ENCODE measurements at regions not wholly inside any gene's neighbourhood (a gene's known extent, or its start where the extent isn't known, plus 50 kb on each side); places are given as distances from the start of the nearest gene placed in this dataset.

DNA sequence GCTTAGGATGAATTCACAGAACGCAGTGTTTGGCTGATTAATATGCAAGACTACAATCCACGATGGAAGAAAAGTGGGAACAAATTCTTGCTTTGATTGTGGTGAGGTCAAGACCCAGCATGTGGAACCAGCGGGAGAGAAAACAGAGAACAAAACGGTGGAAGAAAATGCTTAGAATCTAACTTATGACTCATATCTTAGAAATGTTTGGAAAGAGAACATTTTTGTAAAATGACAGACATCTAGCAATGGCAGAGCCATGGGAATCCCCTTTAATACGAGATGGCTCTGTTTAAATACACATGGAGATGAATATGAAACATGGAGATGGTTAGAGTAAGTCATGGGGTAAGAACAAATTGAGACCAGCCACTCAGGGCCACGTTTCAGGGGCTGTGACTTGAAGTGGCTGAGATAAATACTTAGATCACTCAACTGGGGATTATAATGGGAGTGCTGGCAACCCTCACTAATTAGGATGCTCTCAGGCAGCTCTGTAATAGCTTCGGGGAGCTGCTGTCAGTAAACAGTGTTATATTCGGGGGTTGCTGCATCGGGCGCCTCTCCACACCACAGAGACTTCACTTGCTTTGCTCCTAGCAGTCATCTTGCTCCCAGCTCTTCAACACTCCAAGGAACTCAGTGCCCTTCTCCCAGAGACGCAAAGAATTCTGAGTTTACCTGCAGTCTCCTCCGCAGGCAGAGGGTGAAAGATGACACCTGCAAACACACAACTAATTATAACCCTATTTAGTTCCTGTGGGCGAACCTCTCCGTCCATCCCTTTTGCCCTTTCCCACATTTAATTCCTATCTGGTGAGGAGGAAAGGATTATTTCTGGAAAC lies 68.0 kb upstream of the ONECUT1 start:
- intact Hi-C loops (cut with micrococcal nuclease), result no loop called here
- Mint-ChIP-seq H3K4me1 (ENCODE audit: low read depth) (no peaks in the 10 kb centered on the region), H3K27me3 (peaks cover 3% of the 10 kb centered on the region), H3K4me3 (no peak overlapping the region), H3K9me3 (no peaks in the 10 kb centered on the region), H3K27ac (no peak overlapping the region), H3K36me3 (ENCODE audit: low read depth) (no peaks in the 10 kb centered on the region)

DNA sequence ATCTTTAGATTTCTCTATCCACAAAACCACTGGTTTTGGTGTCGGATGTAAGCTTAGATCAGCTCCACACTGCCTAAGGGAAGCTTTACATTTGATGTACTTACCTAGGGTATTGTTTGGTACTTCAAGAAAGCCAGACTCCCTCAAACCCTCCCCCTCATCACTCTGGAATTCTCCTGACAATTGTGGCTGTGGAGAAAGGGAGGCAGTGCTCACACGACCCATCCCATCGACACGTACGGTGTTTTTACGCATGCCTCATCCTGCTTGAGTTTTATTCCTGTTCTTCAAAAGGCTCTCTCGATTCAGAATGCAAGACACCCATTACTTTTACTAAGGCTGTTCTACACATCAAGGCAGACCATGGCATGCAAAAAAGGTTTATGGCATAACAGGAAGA lies 67.3 kb upstream of the ONECUT1 start:
- Mint-ChIP-seq H3K9me3 (no peaks in the 10 kb centered on the region), H3K4me3 (no peak overlapping the region), H3K27me3 (peaks cover 4% of the 10 kb centered on the region), H3K4me1 (ENCODE audit: low read depth) (no peaks in the 10 kb centered on the region), H3K36me3 (ENCODE audit: low read depth) (no peaks in the 10 kb centered on the region), H3K27ac (no peak overlapping the region)
- intact Hi-C loops (cut with micrococcal nuclease), result no loop called here

GRCh38 chr15:52856286-52856685 lies 66.2 kb upstream of the ONECUT1 start:
- H3K4me3 Mint-ChIP-seq, result no peak overlapping the region
- intact Hi-C loops (cut with micrococcal nuclease), result no loop called here
- no peak overlapping the region for H3K27ac Mint-ChIP-seq
- no peaks in the 10 kb centered on the region for H3K36me3 Mint-ChIP-seq (ENCODE audit: low read depth)
- peaks cover 6% of the 10 kb centered on the region for H3K27me3 Mint-ChIP-seq
- no peaks in the 10 kb centered on the region for H3K4me1 Mint-ChIP-seq (ENCODE audit: low read depth)
- H3K9me3 Mint-ChIP-seq, result no peaks in the 10 kb centered on the region

- intact Hi-C loops (cut with micrococcal nuclease), result no loop called here
- Mint-ChIP-seq H3K27me3 (peaks cover 6% of the 10 kb centered on the region), H3K9me3 (no peaks in the 10 kb centered on the region), H3K36me3 (ENCODE audit: low read depth) (no peaks in the 10 kb centered on the region), H3K27ac (no peak overlapping the region), H3K4me3 (no peak overlapping the region), H3K4me1 (ENCODE audit: low read depth) (no peaks in the 10 kb centered on the region)
These were observed 65.0 kb upstream of the ONECUT1 start for GRCh38 chr15:52855157-52855556.

- Mint-ChIP-seq H3K27ac (no peak overlapping the region), H3K4me1 (ENCODE audit: low read depth) (no peaks in the 10 kb centered on the region), H3K36me3 (ENCODE audit: low read depth) (no peaks in the 10 kb centered on the region), H3K4me3 (no peak overlapping the region), H3K27me3 (peaks cover 2% of the 10 kb centered on the region), H3K9me3 (peaks cover 9% of the 10 kb centered on the region)
- intact Hi-C loops (cut with micrococcal nuclease), result no loop called here
These were observed 54.7 kb upstream of the ONECUT1 start for GRCh38 chr15:52844823-52845222.
